Frontal cortex (tissue), 3 donors: ENCODE measurements at regions not wholly inside any gene's neighbourhood (a gene's known extent, or its start where the extent isn't known, plus 50 kb on each side); places are given as distances from the start of the nearest gene placed in this dataset.
"Not testable (repeated sequence)": the region's sequence is repeated elsewhere in the genome, so short reads cannot be mapped to it uniquely, and the experiment has no call there.

Experiments
- DNase-seq, 2 donors: peaks; one replicate each; pipeline ENCODE4 v3.0.0; 2012; ENCODE audit warnings: low spot score in 2 of 2
- FAIRE-seq: peaks from 2 replicates; lab custom pipeline; 2012; peaks lifted over from hg19 to GRCh38; lab: Jason Lieb, UNC
- donor health status: control.
- donor health status: control.
- donor health status: control.

DNA sequence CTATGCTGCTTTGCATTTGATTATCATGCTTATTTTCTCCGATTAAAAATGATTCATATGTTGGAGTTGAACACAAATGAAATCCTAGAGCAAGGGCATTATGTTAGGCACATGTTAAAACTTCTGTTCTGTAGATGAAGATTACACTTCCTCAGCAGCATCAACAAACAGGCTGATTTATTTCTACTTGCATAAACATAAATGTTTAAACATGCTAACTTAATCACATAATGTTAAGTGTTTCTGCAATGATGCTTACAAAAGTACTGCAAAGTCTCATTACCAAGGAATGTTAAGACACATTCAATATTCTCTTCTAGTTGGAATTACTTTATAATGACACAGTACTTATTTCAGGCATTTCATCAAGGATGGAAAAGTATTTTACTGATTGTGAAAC lies 770.8 kb downstream of the ANKRD7 start:
- FAIRE-seq = no peak
- no peak for DNase-seq

DNA sequence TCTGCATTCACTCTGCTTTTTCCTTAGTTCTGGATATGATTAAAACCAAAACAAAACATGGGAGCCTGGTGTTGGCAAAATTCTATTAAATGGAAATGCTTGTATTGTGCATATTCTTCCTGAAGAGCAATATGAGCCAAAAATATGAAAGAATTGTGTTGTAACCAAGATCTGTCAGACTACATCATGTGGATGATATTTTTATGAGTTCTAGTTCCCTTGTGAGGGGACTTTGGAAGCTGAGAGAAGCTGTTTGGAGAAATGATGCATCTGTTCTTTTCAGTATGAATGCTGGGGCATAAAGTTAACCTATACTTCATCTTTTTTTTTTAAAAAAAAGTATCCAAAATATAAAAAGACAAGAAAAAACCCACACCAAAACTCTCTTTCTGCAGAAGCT lies 782.7 kb downstream of the ANKRD7 start:
- FAIRE-seq = no peak
- no peak for DNase-seq

- FAIRE-seq = no peak
- DNase-seq = no peak
Observed at GRCh38 chr7:119010635-119011034, 786.1 kb downstream of the ANKRD7 start.

- DNase-seq (no peak), FAIRE-seq (no peak)
Observed at GRCh38 chr7:119026391-119026790, 801.9 kb downstream of the ANKRD7 start.

DNA sequence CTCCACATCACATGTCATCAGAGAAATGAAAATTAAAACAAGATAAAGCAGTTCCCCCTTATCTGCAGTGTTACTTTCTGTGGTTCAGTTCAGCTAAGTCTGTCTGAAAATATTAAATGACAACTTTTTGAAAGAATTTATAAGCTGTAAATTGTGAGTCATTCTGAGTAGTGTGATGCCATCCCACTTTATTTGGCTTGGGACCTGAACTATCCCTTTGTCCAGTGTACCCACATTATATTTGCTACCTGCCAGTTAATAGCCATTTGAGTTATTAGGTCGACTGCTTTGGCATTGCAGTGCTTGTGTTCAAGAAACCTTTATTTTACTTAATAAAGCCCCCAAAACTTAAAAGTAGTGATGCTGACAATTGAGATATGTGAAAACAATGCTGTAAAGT lies 804.2 kb downstream of the ANKRD7 start:
- no peak for DNase-seq
- no peak for FAIRE-seq

DNA sequence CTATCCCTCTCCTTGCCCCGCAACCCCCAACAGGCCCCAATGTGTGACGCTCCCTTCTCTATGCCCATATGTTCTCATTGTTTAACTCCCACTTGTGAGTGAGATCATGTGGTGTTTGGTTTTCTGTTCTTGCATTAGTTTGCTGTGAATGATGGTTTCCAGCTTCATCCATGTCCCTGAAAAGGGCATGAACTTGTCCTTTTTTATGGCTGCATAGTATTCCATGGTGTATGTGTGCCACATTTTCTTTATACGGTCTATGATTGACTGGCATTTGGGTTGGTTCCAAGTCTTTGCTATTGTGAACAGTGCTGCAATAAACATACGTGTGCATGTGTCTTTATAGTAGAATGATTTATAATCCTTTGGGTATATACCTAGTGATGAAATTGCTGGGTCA lies 807.6 kb downstream of the ANKRD7 start:
- FAIRE-seq = not testable (repeated sequence)

GRCh38 chr7:119033641-119034040 lies 809.1 kb downstream of the ANKRD7 start:
- no peak for DNase-seq
- FAIRE-seq = no peak

More for the DNA sequence above, 807.6 kb downstream of the ANKRD7 start:
- DNase-seq = not testable (repeated sequence)

DNA sequence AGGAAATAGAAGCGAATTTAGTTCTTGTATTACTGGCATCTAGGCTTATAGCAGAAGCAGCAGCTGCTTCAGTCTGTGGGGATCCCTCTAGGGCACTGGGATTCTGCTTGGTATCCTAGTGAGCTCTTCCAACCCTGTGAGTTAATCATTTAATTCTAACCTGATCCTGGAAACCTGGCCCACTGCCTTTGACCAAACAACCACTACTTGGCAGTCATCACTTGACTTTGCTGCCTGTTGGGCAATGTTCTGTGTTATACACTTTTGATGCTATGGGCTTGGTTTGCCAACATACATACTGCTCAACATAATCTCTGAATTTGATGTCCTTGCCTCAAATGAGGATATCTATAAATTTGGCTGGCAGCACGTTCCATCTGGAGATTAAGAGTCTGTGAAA lies 813.4 kb downstream of the ANKRD7 start:
- no peak for FAIRE-seq
- no peak for DNase-seq

- DNase-seq (no peak), FAIRE-seq (no peak)
Observed at GRCh38 chr7:119046068-119046467, 821.6 kb downstream of the ANKRD7 start.

GRCh38 chr7:119065966-119066365 lies 841.5 kb downstream of the ANKRD7 start:
- FAIRE-seq = no peak

DNA sequence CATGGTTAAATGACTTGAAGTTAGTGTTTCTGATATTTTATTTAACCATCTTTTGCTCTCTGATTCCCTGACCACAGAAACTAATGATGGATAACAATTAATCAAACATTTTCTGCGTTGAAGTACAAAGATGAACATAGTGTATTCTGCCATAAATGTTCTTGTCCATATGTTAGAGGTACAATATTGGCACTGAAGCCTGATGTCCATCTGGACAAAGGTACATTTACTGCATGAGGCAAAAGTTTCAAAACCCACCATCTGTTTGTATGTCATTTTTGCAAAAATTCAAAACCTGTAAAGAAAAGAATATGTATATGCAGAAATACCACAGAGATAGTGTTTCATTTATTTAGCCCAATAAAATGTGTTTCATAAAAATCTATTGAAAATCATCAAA lies 861.5 kb downstream of the ANKRD7 start:
- no peak for DNase-seq
- no peak for FAIRE-seq

More at GRCh38 chr7:119065966-119066365, 841.5 kb downstream of the ANKRD7 start:
- DNase-seq = no peak

DNA sequence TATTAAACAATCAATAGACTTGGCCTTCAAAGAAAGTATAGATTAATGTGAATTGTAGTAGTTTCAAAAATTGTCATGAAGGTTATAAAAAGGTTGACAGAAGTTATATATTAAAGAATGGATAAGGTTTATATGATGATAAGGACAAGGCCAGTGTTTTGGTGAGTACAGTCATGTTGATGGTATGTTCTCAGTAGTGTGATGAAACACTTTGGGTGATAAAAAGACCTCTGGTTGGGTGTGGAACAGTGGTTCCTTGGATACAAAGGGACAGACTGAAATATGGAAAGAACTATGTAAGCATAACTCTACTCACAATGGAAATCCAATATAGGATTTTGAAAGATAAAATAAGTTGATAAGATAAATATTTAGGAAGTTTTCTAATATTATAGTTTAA lies 866.3 kb downstream of the ANKRD7 start:
- FAIRE-seq (no peak), DNase-seq (no peak)

- DNase-seq (no peak), FAIRE-seq (no peak)
Observed at GRCh38 chr7:119096683-119097082, 872.2 kb downstream of the ANKRD7 start.

DNA sequence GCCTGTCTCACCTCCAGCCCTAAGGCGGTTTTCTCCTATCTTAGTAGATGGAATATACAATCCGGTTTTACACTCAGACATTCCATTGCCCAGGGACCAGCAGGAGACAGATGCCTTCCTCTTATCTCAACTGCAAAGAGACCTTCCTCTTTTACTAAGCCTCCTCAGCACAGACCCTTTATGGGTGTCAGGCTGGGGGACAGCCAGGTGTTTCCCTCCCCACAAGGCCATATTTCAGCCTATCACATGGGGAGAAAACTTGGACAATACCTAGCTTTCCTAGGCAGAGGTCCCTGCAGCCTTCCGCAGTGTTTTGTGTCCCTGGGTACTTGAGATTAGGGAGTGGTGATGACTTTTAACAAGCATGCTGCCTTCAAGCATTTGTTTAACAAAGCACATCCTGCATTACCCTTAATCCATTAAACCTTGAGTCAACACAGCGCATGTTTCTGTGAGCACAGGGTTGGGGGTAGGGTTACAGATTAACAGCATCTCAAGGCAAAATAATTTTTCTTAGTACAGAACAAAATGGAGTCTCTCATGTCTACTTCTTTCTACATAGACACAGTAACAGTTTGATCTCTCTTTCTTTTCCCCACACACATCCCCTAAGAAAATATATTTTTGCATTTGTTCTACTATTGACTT lies 876.2 kb downstream of the ANKRD7 start:
- FAIRE-seq, DNase-seq: not testable (repeated sequence)

DNA sequence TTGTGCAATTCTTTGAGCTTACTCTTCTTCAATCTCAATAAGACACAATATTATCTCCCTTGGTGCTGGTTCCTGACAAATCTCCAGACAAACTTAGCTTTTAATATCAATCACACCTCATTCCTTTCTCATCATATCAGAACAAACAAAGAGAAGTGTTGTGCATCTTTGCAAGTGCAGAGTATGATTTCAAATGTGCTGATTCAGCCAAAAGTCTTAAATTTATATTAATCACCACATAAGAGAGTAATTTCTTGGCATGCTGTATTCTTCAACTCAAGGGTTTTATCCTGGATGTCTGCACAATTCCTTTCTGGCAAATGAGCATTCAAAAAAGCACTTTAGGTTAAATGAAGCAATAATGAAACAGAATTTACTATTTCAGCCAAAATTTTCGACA lies 877.8 kb downstream of the ANKRD7 start:
- FAIRE-seq (no peak), DNase-seq (no peak)

GRCh38 chr7:119105381-119105780 lies 880.9 kb downstream of the ANKRD7 start:
- DNase-seq = no peak
- no peak for FAIRE-seq

DNA sequence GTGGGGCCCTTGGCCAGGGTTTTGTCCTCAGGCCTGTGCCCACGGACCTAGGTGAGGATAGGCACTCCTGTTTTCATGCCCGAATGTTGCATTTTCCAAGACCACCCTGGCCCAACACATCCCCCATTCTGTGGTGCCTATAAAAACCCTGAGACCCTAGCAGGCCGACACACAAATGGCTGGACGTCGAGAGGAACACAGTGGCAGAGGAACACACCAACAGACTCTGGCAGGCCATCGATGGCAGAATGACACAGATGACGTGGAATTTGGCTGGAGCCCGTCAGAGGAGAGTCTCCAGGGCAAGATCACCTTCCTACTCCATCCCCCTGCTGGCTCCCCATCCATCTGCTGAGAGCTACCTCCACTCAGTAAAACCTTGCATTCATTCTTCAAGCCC lies 898.8 kb downstream of the ANKRD7 start:
- DNase-seq (no peak), FAIRE-seq (no peak)

GRCh38 chr7:119127706-119128105 lies 903.2 kb downstream of the ANKRD7 start:
- DNase-seq = no peak
- FAIRE-seq = no peak

GRCh38 chr7:119132436-119132835 lies 907.9 kb downstream of the ANKRD7 start:
- FAIRE-seq = no peak

DNA sequence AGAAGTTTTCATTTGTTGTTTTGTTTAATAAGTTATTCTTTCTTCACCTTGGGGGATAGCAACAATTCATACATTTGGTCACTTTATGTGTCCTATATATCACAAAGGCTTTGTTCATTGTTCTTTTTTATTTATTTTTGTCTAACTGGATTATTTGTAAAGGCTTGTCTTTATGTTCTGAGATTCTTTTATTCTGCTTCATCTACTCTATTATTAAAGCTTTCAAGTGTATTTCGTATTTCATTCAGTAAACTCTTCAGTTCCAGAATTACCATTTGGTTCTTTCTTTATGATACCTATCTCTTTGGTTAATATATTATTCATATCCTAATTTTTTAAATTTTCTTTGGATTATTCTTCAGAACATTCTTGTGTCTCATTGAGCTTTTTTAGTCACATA lies 942.9 kb downstream of the ANKRD7 start:
- FAIRE-seq = no peak
- no peak for DNase-seq

More at GRCh38 chr7:119132436-119132835, 907.9 kb downstream of the ANKRD7 start:
- no peak for DNase-seq

DNA sequence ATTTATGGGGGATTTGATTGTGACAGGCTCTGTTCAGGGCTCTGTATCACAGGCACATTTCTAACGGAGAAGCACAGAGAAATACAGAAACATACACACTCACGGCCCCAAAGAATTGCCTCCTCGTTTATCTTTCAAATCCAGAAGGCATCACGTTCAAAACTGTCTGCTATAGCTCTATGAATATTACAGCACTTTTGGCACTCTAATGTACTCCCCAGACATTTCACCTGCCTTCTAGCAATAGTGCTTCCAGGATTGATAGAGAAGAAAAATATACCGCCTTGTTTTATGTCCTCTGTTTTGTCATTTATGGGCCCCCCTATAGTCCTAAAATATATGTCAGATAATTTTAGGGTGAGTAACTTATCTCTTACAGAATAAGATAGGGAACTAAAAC lies 947.5 kb downstream of the ANKRD7 start:
- no peak for FAIRE-seq
- DNase-seq = no peak

DNA sequence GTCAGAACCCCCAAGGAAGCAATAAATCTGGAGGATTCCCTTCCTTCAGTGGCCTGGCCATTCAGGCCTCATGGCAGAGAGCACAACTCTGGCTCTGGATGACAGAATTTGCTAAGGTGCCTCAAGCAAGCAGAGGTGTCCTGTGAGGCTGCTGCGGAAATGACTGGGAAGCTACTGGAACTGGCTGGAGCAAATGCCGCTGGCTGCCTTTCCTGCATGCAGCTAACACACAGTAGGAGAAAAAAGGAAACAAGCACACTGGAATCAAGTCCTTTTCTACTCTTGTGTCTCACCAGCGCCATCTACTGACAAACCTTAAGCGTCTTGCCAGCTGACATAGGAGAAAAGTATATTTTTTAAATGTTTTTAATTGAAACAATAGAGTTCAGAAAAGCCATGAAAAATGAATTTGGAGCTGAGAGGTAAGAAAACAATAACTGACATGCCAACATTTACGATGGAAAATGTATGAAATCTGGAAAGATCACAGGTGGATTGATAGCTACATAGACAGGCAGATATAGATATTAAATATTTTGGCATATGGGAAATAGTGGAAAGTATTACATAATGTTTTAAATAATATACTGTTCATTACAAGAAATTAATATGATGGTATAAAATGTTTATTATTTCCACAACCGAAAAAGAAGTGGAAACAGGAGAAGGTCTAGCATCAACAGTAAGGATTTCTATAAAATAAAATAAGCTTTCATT lies 951.6 kb downstream of the ANKRD7 start:
- peak in 1 of 2 donors; percentile 9 for DNase-seq
- FAIRE-seq = no peak
